Naive thymus-derived CD4-positive, alpha-beta T cell (primary cell): ENCODE measurements at regions not wholly inside any gene's neighbourhood (a gene's known extent, or its start where the extent isn't known, plus 50 kb on each side); places are given as distances from the start of the nearest gene placed in this dataset.
"Not testable (repeated sequence)": the region's sequence is repeated elsewhere in the genome, so short reads cannot be mapped to it uniquely, and the experiment has no call there.

Experiments
- ATAC-seq: fragments of 150-1000 bp; cut with Tn5 transposase; 2 replicates; pipeline ENCODE4 v1.10.0; 2021; ENCODE audit warnings: mild to moderate bottlenecking, moderate library complexity
- CTCF ChIA-PET: fragments of 350-600 bp; sonication (Branson Sonifier 250); formaldehyde crosslinking; loops from one replicate; lab custom pipeline; 2021; ENCODE audit warnings: antibody characterized with exemption; lab: Charles Lee
- POLR2A ChIA-PET: fragments of 350-600 bp; sonication (Branson Sonifier 250); formaldehyde crosslinking; loops from one replicate; lab custom pipeline; 2021; ENCODE audit warnings: antibody characterized with exemption, inconsistent platforms; lab: Charles Lee
- DNase-seq, 9 donors: peaks; one replicate each; pipeline versions ENCODE4 v3.0.0 to v3.0.0-alpha.2; 2020 to 2022; ENCODE audit warnings: mixed read lengths in 1 of 9
- H3K27ac ChIP-seq: one replicate; pipeline ENCODE4 v1.7.0; 2013; ENCODE audit warnings: mild to moderate bottlenecking, low read depth, low read length, moderate library complexity
- H3K27me3 ChIP-seq, 2 donors: one replicate each; pipeline ENCODE4 v1.7.0; 2013; ENCODE audit warnings: low read length in 2 of 2, mild to moderate bottlenecking in 2 of 2, moderate library complexity in 2 of 2; ENCODE audit not compliant: control insufficient read depth in 2 of 2, insufficient read depth in 2 of 2
- H3K36me3 ChIP-seq, 3 experiments: 1 replicate in 2 of 3; 2 replicates in 1 of 3; pipeline ENCODE4 v1.7.0; 2013; ENCODE audit warnings: low read length in 3 of 3, mild to moderate bottlenecking in 3 of 3, moderate library complexity in 1 of 3; ENCODE audit not compliant: insufficient read depth in 3 of 3, control insufficient read depth in 2 of 3
- H3K4me1 ChIP-seq, 2 donors: one replicate each; pipeline ENCODE4 v1.7.0; 2013; ENCODE audit warnings: low read length in 2 of 2, mild to moderate bottlenecking in 2 of 2, moderate library complexity in 1 of 2; ENCODE audit not compliant: control insufficient read depth in 2 of 2, insufficient read depth in 2 of 2
- H3K4me3 ChIP-seq: 2 replicates; pipeline ENCODE4 v1.7.0; 2013; ENCODE audit warnings: mild to moderate bottlenecking, low read length
- H3K9me3 ChIP-seq, 3 experiments: 1 replicate in 2 of 3; 2 replicates in 1 of 3; pipeline ENCODE4 v1.7.0; 2013; ENCODE audit warnings: low read length in 3 of 3; ENCODE audit not compliant: control insufficient read depth in 2 of 3
- H3K27ac Mint-ChIP-seq, 9 donors: one replicate each; pipeline ENCODE4 v1.8.0; 2020 to 2022; ENCODE audit warnings: mixed read lengths in 9 of 9, mild to moderate bottlenecking in 8 of 9, moderate library complexity in 5 of 9, inconsistent platforms in 2 of 9
- H3K27me3 Mint-ChIP-seq, 5 donors: one replicate each; pipeline ENCODE4 v1.8.0; 2021 to 2022; ENCODE audit warnings: mixed read lengths in 5 of 5, mild to moderate bottlenecking in 1 of 5
- H3K36me3 Mint-ChIP-seq, 5 donors: one replicate each; pipeline ENCODE4 v1.8.0; 2020 to 2022; ENCODE audit warnings: mixed read lengths in 5 of 5, mild to moderate bottlenecking in 3 of 5, inconsistent platforms in 1 of 5
- H3K4me1 Mint-ChIP-seq, 7 donors: one replicate each; pipeline ENCODE4 v1.8.0; 2020 to 2022; ENCODE audit warnings: mixed read lengths in 7 of 7, mild to moderate bottlenecking in 3 of 7, inconsistent platforms in 1 of 7
- H3K4me3 Mint-ChIP-seq, 10 donors: one replicate each; pipeline ENCODE4 v1.8.0; 2020 to 2022; ENCODE audit warnings: mild to moderate bottlenecking in 10 of 10, mixed read lengths in 10 of 10, moderate library complexity in 6 of 10, inconsistent platforms in 2 of 10
- H3K9me3 Mint-ChIP-seq, 11 donors: one replicate each; pipeline ENCODE4 v1.8.0; 2020 to 2022; ENCODE audit warnings: mixed read lengths in 11 of 11, mild to moderate bottlenecking in 4 of 11, inconsistent platforms in 1 of 11, moderate library complexity in 1 of 11
- intact Hi-C, 2 donors: fragments of 100-400 bp; cut with micrococcal nuclease; formaldehyde crosslinking; loops; one replicate each; pipeline ENCODE4 v1.15.1; 2023

DNA sequence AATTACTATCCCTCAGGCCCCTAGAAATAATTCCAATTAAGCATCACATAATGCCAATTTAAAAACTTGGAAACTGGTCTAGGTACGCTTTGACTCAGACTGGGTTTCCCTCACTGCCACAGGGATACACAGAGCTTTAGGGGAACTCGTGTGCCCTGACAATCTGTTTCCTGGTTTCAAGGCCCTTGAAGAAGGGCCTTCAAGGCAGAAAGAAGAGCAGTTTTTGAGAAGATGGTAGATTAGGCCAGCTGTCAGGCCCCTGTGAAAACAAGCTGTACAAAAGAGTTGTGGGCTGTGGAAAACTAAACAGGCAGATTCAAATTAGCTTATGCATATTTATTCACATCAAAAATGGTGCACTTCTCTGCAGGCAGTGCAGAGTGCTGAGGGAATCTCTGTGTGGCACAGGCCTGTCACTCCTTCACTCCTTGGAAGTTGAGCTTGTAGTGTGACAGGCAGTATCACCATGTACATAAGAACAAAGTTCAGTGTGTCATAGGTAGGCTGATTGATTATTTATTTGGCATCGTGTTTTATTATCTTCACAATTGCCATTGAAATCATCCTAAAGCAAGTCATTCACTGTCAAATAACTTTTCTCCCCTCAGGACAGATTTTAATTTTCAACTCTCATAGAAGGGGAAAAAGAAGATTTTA is 614.4 kb upstream of the GYPC start:
- no peaks in the 10 kb centered on the region for H3K9me3 ChIP-seq
- no peak overlapping the region for H3K4me3 ChIP-seq
- H3K4me3 Mint-ChIP-seq: no peak overlapping the region
- no peaks in the 10 kb centered on the region for H3K4me1 Mint-ChIP-seq
- DNase-seq: no peak
- H3K9me3 Mint-ChIP-seq: peaks cover 0 to 2% (median 0%) of the 10 kb centered on the region in 11 donors
- H3K27ac ChIP-seq: no peak overlapping the region
- ATAC-seq: no peak
- intact Hi-C loops: no loop called here
- no peaks in the 10 kb centered on the region for H3K36me3 ChIP-seq
- H3K27ac Mint-ChIP-seq: no peak overlapping the region
- H3K27me3 Mint-ChIP-seq: no peaks in the 10 kb centered on the region
- ChIA-PET CTCF (no interaction called here), POLR2A (no interaction called here)
- no peaks in the 10 kb centered on the region for H3K4me1 ChIP-seq
- H3K36me3 Mint-ChIP-seq: no peaks in the 10 kb centered on the region
- H3K27me3 ChIP-seq: no peaks in the 10 kb centered on the region

DNA sequence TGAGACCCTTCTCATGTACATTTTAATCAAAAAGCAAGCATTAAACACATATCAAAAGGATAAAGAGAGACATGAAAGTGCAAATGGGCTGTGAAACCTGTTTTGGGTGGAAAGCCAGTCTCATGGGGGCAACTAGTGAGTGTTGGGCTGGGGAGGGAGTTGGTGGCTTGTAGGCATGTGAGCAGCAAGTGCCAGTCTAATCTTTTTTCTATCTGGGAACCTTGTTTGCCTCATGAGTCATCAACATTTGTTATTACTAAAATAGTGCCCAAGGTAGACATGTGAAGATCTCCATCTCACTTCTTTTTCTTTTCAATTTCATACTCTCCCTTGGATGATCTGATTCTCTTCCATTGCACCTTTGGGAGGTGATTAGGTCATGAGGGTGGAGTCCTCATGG is 613.9 kb upstream of the GYPC start:
- ATAC-seq (no peak), DNase-seq (no peak)
- POLR2A ChIA-PET: no interaction called here
- H3K4me3 Mint-ChIP-seq: no peak overlapping the region
- H3K9me3 Mint-ChIP-seq: peaks cover 0 to 2% (median 0%) of the 10 kb centered on the region in 11 donors
- H3K4me1 ChIP-seq: no peaks in the 10 kb centered on the region
- no peaks in the 10 kb centered on the region for H3K36me3 Mint-ChIP-seq
- H3K36me3 ChIP-seq: no peaks in the 10 kb centered on the region
- no peaks in the 10 kb centered on the region for H3K27me3 Mint-ChIP-seq
- H3K4me1 Mint-ChIP-seq: no peaks in the 10 kb centered on the region
- no peak overlapping the region for H3K27ac ChIP-seq
- H3K4me3 ChIP-seq: no peak overlapping the region
- H3K27ac Mint-ChIP-seq: no peak overlapping the region
- CTCF ChIA-PET: no interaction called here
- intact Hi-C loops: no loop called here
- no peaks in the 10 kb centered on the region for H3K9me3 ChIP-seq
- no peaks in the 10 kb centered on the region for H3K27me3 ChIP-seq

DNA sequence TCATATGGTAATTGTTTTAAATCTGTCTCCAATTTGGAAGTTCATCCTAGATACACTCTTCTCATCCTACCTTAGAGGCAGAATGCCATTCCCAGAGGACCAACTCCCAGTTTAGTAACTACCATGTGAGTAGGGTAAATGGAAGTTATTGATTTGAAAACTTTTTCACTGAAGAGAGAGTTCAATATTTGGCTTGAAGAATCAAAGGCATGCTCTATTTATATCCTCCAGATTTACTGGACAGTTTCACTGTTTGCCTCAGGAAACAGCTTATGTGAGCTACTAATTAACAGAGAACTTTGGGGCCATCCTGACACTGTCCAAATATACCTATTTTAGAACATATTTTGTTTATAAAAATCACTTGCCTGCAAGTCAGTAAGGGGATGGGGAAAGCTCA is 607.2 kb upstream of the GYPC start:
- Mint-ChIP-seq H3K4me1 (no peaks in the 10 kb centered on the region), H3K27me3 (no peaks in the 10 kb centered on the region), H3K9me3 (peaks cover 0 to 32% (median 9%) of the 10 kb centered on the region in 11 donors), H3K36me3 (no peaks in the 10 kb centered on the region), H3K4me3 (no peak overlapping the region), H3K27ac (no peak overlapping the region)
- Histone ChIP-seq H3K4me1 (no peaks in the 10 kb centered on the region), H3K4me3 (no peak overlapping the region), H3K27ac (no peak overlapping the region), H3K9me3 (no peaks in the 10 kb centered on the region), H3K27me3 (no peaks in the 10 kb centered on the region), H3K36me3 (no peaks in the 10 kb centered on the region)
- ChIA-PET POLR2A (no interaction called here), CTCF (no interaction called here)
- no peak for DNase-seq
- intact Hi-C loops: no loop called here
- ATAC-seq: no peak

DNA sequence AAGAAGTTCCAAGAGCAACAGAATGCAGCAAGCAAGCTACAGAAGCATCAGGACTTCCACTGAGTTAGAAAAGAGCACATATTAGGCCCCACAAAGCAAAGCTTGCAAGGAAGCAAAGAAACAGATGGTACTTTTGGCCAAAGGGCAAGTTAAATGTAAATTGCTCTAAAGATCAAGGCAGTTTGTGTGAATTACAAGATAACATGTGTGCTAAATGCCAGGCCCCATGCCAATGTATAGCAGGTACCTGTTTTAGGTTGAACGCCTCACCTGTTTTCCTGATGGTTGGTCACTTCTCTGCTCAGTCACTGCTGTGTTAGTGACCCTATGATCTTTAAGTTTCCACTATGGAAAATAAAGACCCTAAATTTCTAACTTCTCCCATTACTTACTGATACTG is 606.5 kb upstream of the GYPC start:
- H3K36me3 ChIP-seq: no peaks in the 10 kb centered on the region
- ATAC-seq (no peak), DNase-seq (no peak)
- no peaks in the 10 kb centered on the region for H3K27me3 ChIP-seq
- no peak overlapping the region for H3K27ac Mint-ChIP-seq
- H3K4me3 ChIP-seq: no peak overlapping the region
- H3K4me1 ChIP-seq: no peaks in the 10 kb centered on the region
- no peaks in the 10 kb centered on the region for H3K9me3 ChIP-seq
- no peaks in the 10 kb centered on the region for H3K4me1 Mint-ChIP-seq
- ChIA-PET POLR2A (no interaction called here), CTCF (no interaction called here)
- H3K4me3 Mint-ChIP-seq: no peak overlapping the region
- peaks cover 0 to 39% (median 13%) of the 10 kb centered on the region in 11 donors for H3K9me3 Mint-ChIP-seq
- no peaks in the 10 kb centered on the region for H3K36me3 Mint-ChIP-seq
- no peaks in the 10 kb centered on the region for H3K27me3 Mint-ChIP-seq
- intact Hi-C loops: no loop called here
- H3K27ac ChIP-seq: no peak overlapping the region

DNA sequence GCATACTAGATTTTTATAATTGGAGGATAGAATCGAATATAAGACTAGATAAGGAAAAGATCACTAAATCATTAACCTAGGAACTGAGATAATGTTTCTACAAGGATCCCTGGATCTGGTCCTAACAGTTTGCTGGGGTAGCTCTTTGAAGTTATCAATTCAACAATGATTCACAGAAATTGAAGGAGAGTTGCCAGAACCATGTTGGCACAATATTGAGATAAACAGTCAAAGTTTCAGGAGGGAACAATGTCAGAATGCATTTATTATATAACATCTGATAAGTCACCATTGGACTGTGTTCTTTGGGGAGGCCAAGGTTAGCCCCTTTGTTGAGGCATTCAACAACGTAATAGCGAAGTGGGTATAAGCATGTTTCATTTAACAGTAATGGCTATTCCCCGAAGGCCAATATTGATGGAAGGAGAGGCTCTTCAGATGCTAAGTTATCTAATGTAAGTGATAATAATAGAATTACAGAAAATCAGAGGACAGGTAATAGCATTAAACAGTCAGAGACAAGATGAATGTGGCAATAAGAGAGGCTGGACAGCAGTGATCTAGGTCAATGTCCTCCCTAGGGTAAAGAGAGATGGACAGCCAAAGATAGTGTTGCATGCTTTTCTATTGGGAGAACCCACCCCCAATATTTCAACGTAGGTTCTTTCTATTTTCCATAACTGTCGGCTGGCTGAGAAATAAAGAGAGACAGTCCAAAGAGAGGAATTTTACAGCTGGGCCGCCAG is 604.8 kb upstream of the GYPC start:
- H3K27me3 Mint-ChIP-seq: no peaks in the 10 kb centered on the region
- H3K9me3 Mint-ChIP-seq: peaks cover 0 to 51% (median 13%) of the 10 kb centered on the region in 11 donors
- CTCF ChIA-PET: no interaction called here
- DNase-seq (no peak), ATAC-seq (no peak)
- H3K4me3 Mint-ChIP-seq: no peak overlapping the region
- H3K4me3 ChIP-seq: no peak overlapping the region
- intact Hi-C loops: no loop called here
- H3K27ac ChIP-seq: no peak overlapping the region
- H3K36me3 ChIP-seq: no peaks in the 10 kb centered on the region
- H3K27ac Mint-ChIP-seq: no peak overlapping the region
- no peaks in the 10 kb centered on the region for H3K9me3 ChIP-seq
- no peaks in the 10 kb centered on the region for H3K4me1 Mint-ChIP-seq
- H3K27me3 ChIP-seq: no peaks in the 10 kb centered on the region
- H3K36me3 Mint-ChIP-seq: no peaks in the 10 kb centered on the region
- no peaks in the 10 kb centered on the region for H3K4me1 ChIP-seq
- POLR2A ChIA-PET: no interaction called here

DNA sequence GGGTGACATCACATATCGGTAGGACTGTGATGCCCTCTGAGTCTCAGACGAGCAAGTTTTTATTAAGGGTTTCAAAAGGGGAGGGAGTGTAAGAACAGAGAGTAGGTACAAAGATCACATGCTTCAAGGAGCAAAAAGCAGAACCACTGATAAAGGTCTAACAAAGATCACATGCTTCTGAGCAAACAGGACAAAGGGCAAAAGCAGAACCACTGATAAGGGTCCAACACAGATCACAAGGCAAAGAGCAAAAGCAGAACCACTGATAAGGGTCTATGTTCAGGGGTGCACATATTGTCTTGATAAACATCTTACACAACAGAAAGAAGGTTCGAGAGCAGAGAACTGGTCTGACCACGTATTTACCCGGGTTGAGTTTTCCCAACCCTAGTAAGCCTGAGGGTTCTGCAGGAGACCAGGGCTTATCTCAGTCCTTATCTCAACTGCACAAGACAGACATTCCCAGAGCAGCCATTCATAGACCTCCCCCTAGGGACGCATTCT is 604.2 kb upstream of the GYPC start:
- H3K4me1 ChIP-seq, intact Hi-C loops, DNase-seq, H3K9me3 ChIP-seq, H3K27ac ChIP-seq, POLR2A ChIA-PET, H3K36me3 Mint-ChIP-seq, H3K36me3 ChIP-seq, H3K4me3 ChIP-seq, H3K27ac Mint-ChIP-seq, ATAC-seq, H3K4me3 Mint-ChIP-seq, H3K4me1 Mint-ChIP-seq, H3K27me3 ChIP-seq, H3K27me3 Mint-ChIP-seq, CTCF ChIA-PET: not testable (repeated sequence)
- H3K9me3 Mint-ChIP-seq: peaks cover 0 to 57% (median 13%) of the 10 kb centered on the region in 11 donors

DNA sequence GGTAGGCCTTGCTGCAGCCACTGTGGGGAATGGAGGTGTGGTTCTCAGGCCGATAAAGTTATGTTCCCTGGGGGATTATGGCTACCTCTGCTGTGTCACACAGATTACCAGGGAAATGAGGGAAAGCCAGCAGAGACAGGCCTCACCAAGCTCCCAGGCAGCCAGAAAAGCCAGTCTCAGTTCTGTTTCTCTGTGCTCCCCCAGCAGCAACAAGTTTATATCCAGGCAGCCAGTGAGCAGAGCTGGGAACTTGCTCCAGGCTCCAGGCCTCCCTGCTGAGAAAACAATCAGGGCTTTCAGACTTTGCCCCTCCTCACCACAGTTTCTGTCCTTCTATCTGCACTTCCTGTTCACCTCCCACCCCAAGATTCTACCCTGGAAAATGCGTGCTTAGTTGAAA is 596.6 kb upstream of the GYPC start:
- Mint-ChIP-seq H3K9me3 (peaks cover 9 to 75% (median 28%) of the 10 kb centered on the region in 11 donors), H3K4me1 (no peaks in the 10 kb centered on the region), H3K36me3 (peaks cover 0 to 12% (median 0%) of the 10 kb centered on the region in 5 donors), H3K27ac (no peak overlapping the region), H3K27me3 (no peaks in the 10 kb centered on the region), H3K4me3 (no peak overlapping the region)
- ChIA-PET POLR2A (no interaction called here), CTCF (no interaction called here)
- H3K4me3 ChIP-seq: no peak overlapping the region
- intact Hi-C loops: no loop called here
- DNase-seq: no peak
- ATAC-seq: no peak
- no peak overlapping the region for H3K27ac ChIP-seq
- no peaks in the 10 kb centered on the region for H3K4me1 ChIP-seq
- H3K27me3 ChIP-seq: no peaks in the 10 kb centered on the region
- peaks cover 0 to 11% (median 0%) of the 10 kb centered on the region in 3 experiments for H3K9me3 ChIP-seq
- H3K36me3 ChIP-seq: no peaks in the 10 kb centered on the region
